ENCODE measurements at regions not wholly inside any gene's neighbourhood (a gene's known extent, or its start where the extent isn't known, plus 50 kb on each side); places are given as distances from the start of the nearest gene placed in this dataset.

DNA sequence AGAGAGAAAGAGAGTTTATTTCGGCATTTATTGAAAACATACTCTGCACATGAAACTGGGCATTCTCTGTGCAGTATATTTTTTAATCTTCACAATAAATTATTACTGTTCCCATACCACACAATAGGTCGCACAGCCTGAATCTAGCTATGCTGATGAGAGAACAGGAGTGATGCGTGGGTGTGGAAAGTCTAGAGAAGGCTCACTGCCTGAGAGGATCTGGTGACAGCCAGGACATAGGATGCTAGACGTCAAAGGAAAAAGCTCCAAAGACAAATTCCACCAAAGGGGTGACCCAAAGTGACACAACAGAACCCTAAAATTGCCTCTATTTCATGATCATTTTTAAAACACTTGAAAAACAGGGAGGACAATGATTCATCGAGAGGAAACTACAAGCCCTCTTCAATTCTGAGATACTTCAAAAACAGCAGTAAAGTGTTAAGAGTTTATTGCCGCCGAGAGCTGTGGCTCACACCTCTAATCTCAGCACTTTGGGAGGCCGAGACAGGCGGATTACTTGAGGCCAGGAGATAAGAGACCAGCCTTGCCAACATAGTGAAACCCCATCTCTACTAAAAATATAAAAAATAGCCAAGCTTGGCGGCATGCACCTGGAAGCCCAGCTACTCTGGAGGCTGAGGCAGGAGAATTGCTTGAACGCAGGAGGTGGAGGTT, 189.6 kb upstream of the NBEA start:
- no peak overlapping the region for H3K56ac ChIP-seq (ENCODE audit: insufficient read length, low read depth, low read length)
- H3K27ac ChIP-seq (ENCODE audit: insufficient read length, low read depth, low read length), result no peak overlapping the region
- H3K79me1 ChIP-seq (ENCODE audit: insufficient read depth, low read depth, low read length, poor library complexity, severe bottlenecking), result no peaks in the 10 kb centered on the region
- no peaks in the 10 kb centered on the region for H4K20me1 ChIP-seq (ENCODE audit: control insufficient read depth, insufficient read depth, insufficient read length)
- H3K23me2 ChIP-seq (ENCODE audit: insufficient read length, low read depth, low read length, poor library complexity, severe bottlenecking), result peaks cover 4% of the 10 kb centered on the region
- H2BK15ac ChIP-seq (ENCODE audit: low read depth, low read length), result no peak overlapping the region
- no peak overlapping the region for H2AK5ac ChIP-seq (ENCODE audit: insufficient read length, low read length)
- H3K27me3 ChIP-seq (ENCODE audit: insufficient read depth, low read length), result no peaks in the 10 kb centered on the region
- WGBS (ENCODE audit: extremely low coverage, insufficient read length, low lambda C conversion rate), result no CpG with 5 or more reads among the region's 11 CpGs
- H3T11ph ChIP-seq (ENCODE audit: low read length), result no peak overlapping the region
- H3K9ac ChIP-seq (ENCODE audit: extremely low read depth, insufficient read length, low read length), result no peak overlapping the region
- no peaks in the 10 kb centered on the region for H3K27me3 Mint-ChIP-seq (ENCODE audit: low read depth)
- DNase-seq, result no peak
- H2BK20ac ChIP-seq (ENCODE audit: low read depth, low read length, poor library complexity, severe bottlenecking), result no peak overlapping the region
- no peak overlapping the region for H3K14ac ChIP-seq (ENCODE audit: insufficient read depth, low read length)
- H3K23ac ChIP-seq (ENCODE audit: insufficient read length, low read depth, low read length), result no peak overlapping the region
- H2BK12ac ChIP-seq (ENCODE audit: insufficient read length, low read depth, low read length), result no peak overlapping the region
- no peak overlapping the region for H4K91ac ChIP-seq (ENCODE audit: insufficient read length, low read depth, low read length)
- H4K5ac ChIP-seq (ENCODE audit: insufficient read length, low read depth, low read length), result no peak overlapping the region
- H3K9me3 Mint-ChIP-seq, result no peaks in the 10 kb centered on the region; a peak in 1 of 5 replicates
- H3K18ac ChIP-seq (ENCODE audit: insufficient read length, low read depth, low read length), result no peak overlapping the region
- no peaks in the 10 kb centered on the region; the same call in 1 of the 2 replicates for H3K4me1 ChIP-seq (ENCODE audit: insufficient read depth, low read length)
- H3K4me1 Mint-ChIP-seq, result peaks cover 20 to 24% of the 10 kb centered on the region in 2 experiments
- no peaks in the 10 kb centered on the region for H3K36me3 Mint-ChIP-seq (ENCODE audit: insufficient read depth in 1 of 3, low read depth in 3 of 3)
- H3K9me3 ChIP-seq (ENCODE audit: control insufficient read depth, low read depth, low read length), result no peaks in the 10 kb centered on the region
- no peak overlapping the region for H2BK120ac ChIP-seq (ENCODE audit: low read depth, low read length, poor library complexity, severe bottlenecking)
- TF ChIP-seq, protein P1, sequence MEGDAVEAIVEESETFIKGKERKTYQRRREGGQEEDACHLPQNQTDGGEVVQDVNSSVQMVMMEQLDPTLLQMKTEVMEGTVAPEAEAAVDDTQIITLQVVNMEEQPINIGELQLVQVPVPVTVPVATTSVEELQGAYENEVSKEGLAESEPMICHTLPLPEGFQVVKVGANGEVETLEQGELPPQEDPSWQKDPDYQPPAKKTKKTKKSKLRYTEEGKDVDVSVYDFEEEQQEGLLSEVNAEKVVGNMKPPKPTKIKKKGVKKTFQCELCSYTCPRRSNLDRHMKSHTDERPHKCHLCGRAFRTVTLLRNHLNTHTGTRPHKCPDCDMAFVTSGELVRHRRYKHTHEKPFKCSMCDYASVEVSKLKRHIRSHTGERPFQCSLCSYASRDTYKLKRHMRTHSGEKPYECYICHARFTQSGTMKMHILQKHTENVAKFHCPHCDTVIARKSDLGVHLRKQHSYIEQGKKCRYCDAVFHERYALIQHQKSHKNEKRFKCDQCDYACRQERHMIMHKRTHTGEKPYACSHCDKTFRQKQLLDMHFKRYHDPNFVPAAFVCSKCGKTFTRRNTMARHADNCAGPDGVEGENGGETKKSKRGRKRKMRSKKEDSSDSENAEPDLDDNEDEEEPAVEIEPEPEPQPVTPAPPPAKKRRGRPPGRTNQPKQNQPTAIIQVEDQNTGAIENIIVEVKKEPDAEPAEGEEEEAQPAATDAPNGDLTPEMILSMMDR (conservative IDR thresholded peaks at IDR 0.05), result no peak
- H2BK5ac ChIP-seq (ENCODE audit: insufficient read length, low read length), result no peak overlapping the region
- no peak overlapping the region for H3K4me2 ChIP-seq (ENCODE audit: insufficient read depth, insufficient read length, low read length)
- no peak overlapping the region for H3K4ac ChIP-seq (ENCODE audit: low read depth, low read length)
- H3K27ac Mint-ChIP-seq, result no peak overlapping the region
- no peak overlapping the region for H4K8ac ChIP-seq (replicated peaks; ENCODE audit: insufficient read length, low read depth, low read length)
- H3K79me2 ChIP-seq (ENCODE audit: insufficient read depth, low read length), result no peaks in the 10 kb centered on the region; the same call in 1 of the 2 replicates
- H2AFZ ChIP-seq (ENCODE audit: low read length), result no peak overlapping the region
- no peak overlapping the region for H3K4me3 Mint-ChIP-seq

All from H9 (cell line).